SK-N-SH treated with all-trans-retinoic acid at 6 μM for 48 hours (cell line): ENCODE measurements at regions not wholly inside any gene's neighbourhood (a gene's known extent, or its start where the extent isn't known, plus 50 kb on each side); places are given as distances from the start of the nearest gene placed in this dataset.

Source experiments
- ATAC-seq: fragments of 200-7000 bp; cut with Tn5 transposase; 3 replicates; pipeline ENCODE4 v1.9.1; 2020; ENCODE audit warnings: mild to moderate bottlenecking, moderate library complexity
- ARNTL ChIP-seq: fragments of 450-650 bp; formaldehyde crosslinking; IDR thresholded peaks from 2 replicates; pipeline ENCODE4 v1.5.0; 2020; ENCODE audit warnings: low read depth, mild to moderate bottlenecking, moderate library complexity, borderline replicate concordance
- BACH2 ChIP-seq: fragments of 250-450 bp; sonication (Bioruptor Pico); IDR thresholded peaks from 2 replicates; pipeline ENCODE4 v1.9.0; 2021; ENCODE audit warnings: mild to moderate bottlenecking, borderline replicate concordance
- CREB5 ChIP-seq: fragments of 250-450 bp; sonication (Bioruptor Pico); IDR thresholded peaks from 2 replicates; pipeline ENCODE4 v1.5.1; 2020; ENCODE audit warnings: low read depth, mild to moderate bottlenecking, moderate library complexity
- CSDC2 ChIP-seq: fragments of 250-450 bp; sonication (Bioruptor Pico); IDR thresholded peaks from 2 replicates; pipeline ENCODE4 v1.5.0; 2020; ENCODE audit warnings: mild to moderate bottlenecking, moderate library complexity
- ESRRG ChIP-seq: fragments of 250-450 bp; sonication (Bioruptor Pico); IDR thresholded peaks from 2 replicates; pipeline ENCODE4 v1.6.1; 2021; ENCODE audit warnings: mild to moderate bottlenecking
- GLIS3 ChIP-seq: fragments of 250-450 bp; sonication (Bioruptor Pico); IDR thresholded peaks from 2 replicates; pipeline ENCODE4 v1.5.0; 2020; ENCODE audit warnings: mild to moderate bottlenecking, moderate library complexity
- ISL1 ChIP-seq: fragments of 250-450 bp; sonication (Bioruptor Pico); IDR thresholded peaks from 2 replicates; pipeline ENCODE4 v2.1.2; 2022; ENCODE audit warnings: mild to moderate bottlenecking, moderate library complexity
- OSR1 ChIP-seq: fragments of 250-450 bp; sonication (Bioruptor Pico); IDR thresholded peaks from 2 replicates; pipeline ENCODE4 v1.8.0; 2022; ENCODE audit warnings: moderate library complexity, mild to moderate bottlenecking, inconsistent platforms
- PATZ1 ChIP-seq: fragments of 250-450 bp; sonication (Bioruptor Pico); IDR thresholded peaks from 2 replicates; pipeline ENCODE4 v1.8.0; 2020; ENCODE audit warnings: mild to moderate bottlenecking, moderate library complexity, borderline replicate concordance
- POU6F1 ChIP-seq: fragments of 250-450 bp; sonication (Bioruptor Pico); IDR thresholded peaks from 2 replicates; pipeline ENCODE4 v1.8.0; 2021; ENCODE audit warnings: low read depth, mild to moderate bottlenecking, moderate library complexity, borderline replicate concordance
- PPARA ChIP-seq: fragments of 250-450 bp; sonication (Bioruptor Pico); IDR thresholded peaks from 2 replicates; pipeline ENCODE4 v1.5.0; 2020; ENCODE audit warnings: mild to moderate bottlenecking, borderline replicate concordance
- RARB ChIP-seq: fragments of 250-450 bp; sonication (Bioruptor Pico); IDR thresholded peaks from 2 replicates; pipeline ENCODE4 v1.8.0; 2021; ENCODE audit warnings: mild to moderate bottlenecking, moderate library complexity
- TCF4 ChIP-seq: fragments of 250-450 bp; sonication (Bioruptor Pico); IDR thresholded peaks from 2 replicates; pipeline ENCODE4 v1.8.0; 2021; ENCODE audit warnings: mild to moderate bottlenecking, moderate library complexity, borderline replicate concordance
- TOX ChIP-seq: fragments of 250-450 bp; sonication (Bioruptor Pico); IDR thresholded peaks from 2 replicates; pipeline ENCODE4 v1.8.0; 2021; ENCODE audit warnings: mild to moderate bottlenecking, moderate library complexity, borderline replicate concordance
- TSHZ2 ChIP-seq: fragments of 250-450 bp; sonication (Bioruptor Pico); IDR thresholded peaks from 2 replicates; pipeline ENCODE4 v1.5.0; 2020; ENCODE audit warnings: mild to moderate bottlenecking, moderate library complexity
- ZC3H10 ChIP-seq: fragments of 250-450 bp; sonication (Bioruptor Pico); IDR thresholded peaks from 2 replicates; pipeline ENCODE4 v1.5.1; 2021; ENCODE audit warnings: mild to moderate bottlenecking, moderate library complexity
- ZFP3 ChIP-seq: fragments of 250-450 bp; sonication (Bioruptor Pico); IDR thresholded peaks from 2 replicates; pipeline ENCODE4 v1.5.0; 2020; ENCODE audit warnings: mild to moderate bottlenecking, moderate library complexity
- ZFP30 ChIP-seq: fragments of 450-650 bp; formaldehyde crosslinking; IDR thresholded peaks from 2 replicates; pipeline ENCODE4 v1.5.0; 2022; ENCODE audit warnings: mild to moderate bottlenecking, moderate library complexity
- ZNF565 ChIP-seq: fragments of 450-650 bp; formaldehyde crosslinking; conservative IDR thresholded peaks from 2 replicates; pipeline ENCODE4 v1.5.0; 2020; ENCODE audit warnings: low read depth, mild to moderate bottlenecking, moderate library complexity
- ZNF70 ChIP-seq: fragments of 450-650 bp; formaldehyde crosslinking; IDR thresholded peaks from 2 replicates; pipeline ENCODE4 v1.5.0; 2020; ENCODE audit warnings: mild to moderate bottlenecking, moderate library complexity
- ZNF8 ChIP-seq: fragments of 450-650 bp; formaldehyde crosslinking; IDR thresholded peaks from 2 replicates; pipeline ENCODE4 v1.5.0; 2020; ENCODE audit warnings: mild to moderate bottlenecking, moderate library complexity
- TF ChIP-seq, protein P1 (sequence below): fragments of 250-450 bp; sonication (Bioruptor Pico); IDR thresholded peaks from 2 replicates; pipeline ENCODE4 v1.5.1; 2021; ENCODE audit warnings: mild to moderate bottlenecking, moderate library complexity

DNA sequence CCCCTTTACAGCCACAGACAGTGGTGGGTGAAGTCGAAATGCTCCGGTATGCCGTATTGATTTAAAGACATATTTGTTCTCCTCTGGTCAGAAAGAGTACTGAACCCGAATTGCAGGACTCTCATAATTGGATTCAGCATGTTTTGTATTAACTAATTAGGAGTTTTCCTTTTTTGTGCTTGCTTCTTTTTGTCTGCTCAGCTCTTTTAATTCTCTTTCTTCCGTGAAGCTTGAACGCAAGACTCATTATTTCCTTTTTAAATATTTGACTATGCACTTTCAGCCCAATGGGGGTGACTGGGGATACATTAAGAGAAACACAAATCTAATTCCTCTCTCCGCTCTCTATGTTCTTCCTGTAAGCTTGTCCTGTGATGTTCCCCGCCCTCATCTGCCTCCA, 246.6 kb upstream of the IRX2 start:
- ATAC-seq: no peak
- TF ChIP-seq OSR1: no peak
- no peak for TF ChIP-seq ZFP3
- TF ChIP-seq CSDC2 (CRISPR knock-in tag): no peak
- TF ChIP-seq RARB (CRISPR knock-in tag): no peak
- no peak for TF ChIP-seq BACH2 (CRISPR knock-in tag)
- TF ChIP-seq PPARA: no peak
- no peak for TF ChIP-seq ESRRG (CRISPR knock-in tag)
- no peak for TF ChIP-seq ISL1 (CRISPR knock-in tag)
- no peak for TF ChIP-seq ZNF565 (CRISPR knock-in tag)
- no peak for TF ChIP-seq GLIS3 (CRISPR knock-in tag)
- TF ChIP-seq ZC3H10 (CRISPR knock-in tag): no peak
- no peak for TF ChIP-seq ZFP30
- TF ChIP-seq PATZ1 (CRISPR knock-in tag): no peak
- TF ChIP-seq ZNF8 (CRISPR knock-in tag): no peak
- TF ChIP-seq, protein P1, sequence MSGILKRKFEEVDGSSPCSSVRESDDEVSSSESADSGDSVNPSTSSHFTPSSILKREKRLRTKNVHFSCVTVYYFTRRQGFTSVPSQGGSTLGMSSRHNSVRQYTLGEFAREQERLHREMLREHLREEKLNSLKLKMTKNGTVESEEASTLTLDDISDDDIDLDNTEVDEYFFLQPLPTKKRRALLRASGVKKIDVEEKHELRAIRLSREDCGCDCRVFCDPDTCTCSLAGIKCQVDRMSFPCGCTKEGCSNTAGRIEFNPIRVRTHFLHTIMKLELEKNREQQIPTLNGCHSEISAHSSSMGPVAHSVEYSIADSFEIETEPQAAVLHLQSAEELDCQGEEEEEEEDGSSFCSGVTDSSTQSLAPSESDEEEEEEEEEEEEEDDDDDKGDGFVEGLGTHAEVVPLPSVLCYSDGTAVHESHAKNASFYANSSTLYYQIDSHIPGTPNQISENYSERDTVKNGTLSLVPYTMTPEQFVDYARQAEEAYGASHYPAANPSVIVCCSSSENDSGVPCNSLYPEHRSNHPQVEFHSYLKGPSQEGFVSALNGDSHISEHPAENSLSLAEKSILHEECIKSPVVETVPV (CRISPR knock-in tag): no peak
- TF ChIP-seq TSHZ2 (CRISPR knock-in tag): no peak

GRCh38 chr5:2997179-2997578, 245.7 kb upstream of the IRX2 start:
- no peak for TF ChIP-seq ZNF70 (CRISPR knock-in tag)
- no peak for TF ChIP-seq ARNTL (CRISPR knock-in tag)
- no peak for TF ChIP-seq BACH2 (CRISPR knock-in tag)
- TF ChIP-seq OSR1: no peak
- TF ChIP-seq TCF4: no peak
- TF ChIP-seq PPARA: no peak
- TF ChIP-seq CREB5 (CRISPR knock-in tag): no peak
- TF ChIP-seq POU6F1 (CRISPR knock-in tag): no peak
- TF ChIP-seq ZNF8 (CRISPR knock-in tag): no peak
- no peak for TF ChIP-seq ZFP3
- no peak for TF ChIP-seq TOX (CRISPR knock-in tag)
- no peak for TF ChIP-seq RARB (CRISPR knock-in tag)
- no peak for TF ChIP-seq TSHZ2 (CRISPR knock-in tag)
- ATAC-seq: no peak
